ENCODE measurements at regions not wholly inside any gene's neighbourhood (a gene's known extent, or its start where the extent isn't known, plus 50 kb on each side); places are given as distances from the start of the nearest gene placed in this dataset.
A peak's percentile ranks its signal among the peaks of the same experiment; 100 is the strongest.

DNA sequence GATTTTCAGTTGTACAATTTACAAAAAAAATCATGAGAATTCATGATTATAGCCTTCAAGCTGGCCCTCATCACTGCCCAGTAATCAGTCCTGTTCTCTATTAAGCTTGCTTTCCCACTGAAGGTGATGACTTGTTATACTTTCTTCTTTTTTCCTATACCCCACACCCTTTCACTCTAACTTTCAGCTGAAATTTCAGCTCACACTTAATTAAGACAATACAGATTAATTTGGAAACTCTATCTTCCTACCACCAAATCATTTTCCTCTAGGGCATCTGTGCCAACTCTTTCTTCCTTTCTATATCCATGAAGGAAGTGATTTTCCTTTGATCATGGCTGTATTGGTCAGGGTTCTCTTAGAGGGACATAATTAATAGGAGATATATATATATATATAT lies 449.9 kb downstream of the CD109 start:
- no peak for DNase-seq (ENCODE audit: low read depth)
- TF ChIP-seq CTCF (conservative IDR thresholded peaks at IDR 0.05; ENCODE audit: control insufficient read depth, insufficient read depth, low read depth, low read length), result no peak
- H3K4me3 ChIP-seq (ENCODE audit: control insufficient read depth, low read depth, low read length), result no peak overlapping the region

DNA sequence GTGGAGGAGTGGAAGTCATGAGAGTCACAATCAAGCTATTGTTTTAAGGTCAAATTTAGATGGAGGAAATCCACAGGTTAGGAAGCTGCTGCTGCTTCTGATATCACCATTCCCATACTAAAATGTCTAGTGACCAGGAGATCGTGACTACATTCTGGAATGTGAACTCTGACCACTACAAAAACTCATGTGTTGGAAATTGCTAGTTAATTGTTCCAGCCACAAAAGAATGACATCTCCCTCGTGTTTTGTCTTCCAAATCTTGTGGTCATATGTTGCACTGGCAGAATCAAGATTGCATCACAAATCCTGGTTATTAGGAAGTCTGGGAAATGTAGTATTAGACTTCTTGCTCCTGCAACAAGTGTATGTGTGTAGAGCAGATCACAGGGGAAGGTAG lies 441.9 kb downstream of the CD109 start:
- no peak overlapping the region for H3K4me3 ChIP-seq (ENCODE audit: control insufficient read depth, low read depth, low read length)
- DNase-seq (ENCODE audit: low read depth), result peak; percentile 56
- TF ChIP-seq CTCF (conservative IDR thresholded peaks at IDR 0.05; ENCODE audit: control insufficient read depth, insufficient read depth, low read depth, low read length), result no peak

DNA sequence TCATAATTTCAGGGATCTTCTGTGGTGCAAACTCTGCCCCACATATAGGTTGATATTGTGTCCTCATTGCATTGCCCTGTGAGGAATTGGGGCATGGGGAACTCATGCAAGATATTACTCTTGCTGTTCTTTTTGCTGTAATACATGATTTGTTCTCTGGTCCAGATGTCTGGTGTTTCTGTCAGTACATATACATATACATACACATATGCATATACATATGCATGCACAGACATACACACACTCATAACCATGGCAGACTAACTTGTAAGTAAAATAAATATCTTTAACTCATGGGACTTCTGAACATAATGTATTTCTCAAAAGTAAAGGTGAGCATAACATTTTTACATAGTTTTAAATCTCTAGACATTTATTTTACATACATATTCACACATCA lies 438.3 kb downstream of the CD109 start:
- no peak overlapping the region for H3K4me3 ChIP-seq (ENCODE audit: control insufficient read depth, low read depth, low read length)
- no peak for TF ChIP-seq CTCF (conservative IDR thresholded peaks at IDR 0.05; ENCODE audit: control insufficient read depth, insufficient read depth, low read depth, low read length)
- no peak for DNase-seq (ENCODE audit: low read depth)

GRCh38 chr6:74133073-74133472 lies 437.1 kb downstream of the CD109 start:
- no peak overlapping the region for H3K4me3 ChIP-seq (ENCODE audit: control insufficient read depth, low read depth, low read length)
- no peak for DNase-seq (ENCODE audit: low read depth)
- no peak for TF ChIP-seq CTCF (conservative IDR thresholded peaks at IDR 0.05; ENCODE audit: control insufficient read depth, insufficient read depth, low read depth, low read length)

- TF ChIP-seq CTCF (conservative IDR thresholded peaks at IDR 0.05; ENCODE audit: control insufficient read depth, insufficient read depth, low read depth, low read length), result no peak
- H3K4me3 ChIP-seq (ENCODE audit: control insufficient read depth, low read depth, low read length), result no peak overlapping the region
- DNase-seq (ENCODE audit: low read depth), result no peak
Observed at GRCh38 chr6:74130641-74131040, 434.6 kb downstream of the CD109 start.

DNA sequence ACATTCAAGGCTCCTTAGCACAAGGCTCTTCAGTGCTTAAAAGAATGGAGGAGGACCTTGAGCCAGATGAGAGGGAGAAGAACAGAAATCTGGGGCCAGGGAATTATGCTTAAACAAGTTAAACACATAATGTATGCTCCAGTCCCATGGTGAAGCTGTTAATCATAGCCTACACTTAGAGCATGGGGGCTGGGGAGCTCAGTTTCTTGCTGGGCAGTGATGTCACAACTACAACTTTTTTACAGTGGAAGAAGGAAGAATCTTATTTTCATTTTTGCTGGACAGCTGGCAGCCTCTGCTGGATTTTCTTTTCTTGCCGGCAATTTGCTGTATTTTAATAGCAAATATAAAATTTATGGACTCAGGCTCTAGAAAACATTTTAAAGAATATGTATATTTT lies 432.5 kb downstream of the CD109 start:
- TF ChIP-seq CTCF (conservative IDR thresholded peaks at IDR 0.05; ENCODE audit: control insufficient read depth, insufficient read depth, low read depth, low read length), result no peak
- no peak overlapping the region for H3K4me3 ChIP-seq (ENCODE audit: control insufficient read depth, low read depth, low read length)
- peak; percentile 16 for DNase-seq (ENCODE audit: low read depth)

DNA sequence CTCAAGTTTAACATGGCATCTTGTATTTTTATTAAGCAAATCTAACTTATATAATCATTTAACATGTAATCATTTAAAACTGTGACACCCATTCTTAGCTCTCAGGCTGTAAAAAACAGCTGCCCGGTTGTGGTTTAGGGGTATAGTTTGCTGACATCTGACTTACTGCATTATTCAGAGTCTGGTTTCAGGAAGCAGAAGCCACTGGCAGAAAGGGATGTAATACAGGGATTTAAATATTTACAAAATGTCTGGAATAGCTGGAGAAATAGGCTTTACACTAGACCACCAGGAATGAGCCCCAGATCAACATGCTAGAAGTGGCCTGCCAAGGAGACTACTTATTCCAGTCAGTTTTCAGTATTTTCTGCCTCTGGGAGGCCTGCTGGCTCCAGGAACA lies 421.1 kb downstream of the CD109 start:
- H3K4me3 ChIP-seq (ENCODE audit: control insufficient read depth, low read depth, low read length), result no peak overlapping the region
- no peak for DNase-seq (ENCODE audit: low read depth)
- TF ChIP-seq CTCF (conservative IDR thresholded peaks at IDR 0.05; ENCODE audit: control insufficient read depth, insufficient read depth, low read depth, low read length), result no peak

Data from fibroblast of mammary gland (primary cell).